Heart left ventricle (tissue), 16 donors: ENCODE measurements at regions not wholly inside any gene's neighbourhood (a gene's known extent, or its start where the extent isn't known, plus 50 kb on each side); places are given as distances from the start of the nearest gene placed in this dataset.

ENCODE experiments used
- ATAC-seq, 4 donors: fragments of 200-7000 bp; cut with Tn5 transposase; one replicate each; pipeline ENCODE4 v1.9.1; 2020 to 2022; ENCODE audit warnings: moderate library complexity in 4 of 4, mild to moderate bottlenecking in 3 of 4, moderate number of reproducible peaks in 1 of 4
- DNase-seq, 5 donors: peaks; one replicate each; pipeline ENCODE4 v3.0.0-alpha.2; 2020
- H3K27ac ChIP-seq, 12 donors: fragments of 200-600 bp; sonication (generic) in 4 of 12; one replicate each; pipeline versions ENCODE4 v1.5.0 to v1.8.0; 2016 to 2022; ENCODE audit warnings: mild to moderate bottlenecking in 2 of 12
- H3K27me3 ChIP-seq, 9 donors: fragments of 200-600 bp; sonication (generic) in 2 of 9; one replicate each; pipeline versions ENCODE4 v1.5.1 to v1.8.0; 2016 to 2022; ENCODE audit warnings: mild to moderate bottlenecking in 3 of 9
- H3K36me3 ChIP-seq, 9 donors: fragments of 200-600 bp; sonication (generic) in 2 of 9; one replicate each; pipeline versions ENCODE4 v1.5.0 to v1.8.0; 2018 to 2022; ENCODE audit warnings: mild to moderate bottlenecking in 2 of 9
- H3K4me1 ChIP-seq, 12 donors: fragments of 200-600 bp; sonication (generic) in 4 of 12; one replicate each; pipeline versions ENCODE4 v1.5.0 to v1.8.0; 2016 to 2022; ENCODE audit warnings: mild to moderate bottlenecking in 3 of 12
- H3K4me3 ChIP-seq, 12 donors: fragments of 200-600 bp; sonication (generic) in 4 of 12; one replicate each; pipeline versions ENCODE4 v1.5.0 to v1.8.0; 2017 to 2022; ENCODE audit warnings: mild to moderate bottlenecking in 9 of 12, moderate library complexity in 4 of 12
- H3K9me3 ChIP-seq, 12 donors: fragments of 200-600 bp; sonication (generic) in 4 of 12; one replicate each; pipeline versions ENCODE4 v1.5.0 to v1.8.0; 2016 to 2022; ENCODE audit warnings: mild to moderate bottlenecking in 1 of 12
- CTCF ChIP-seq, 12 donors: fragments of 200-600 bp; sonication (generic) in 4 of 12; IDR thresholded peaks; one replicate each; pipeline versions ENCODE4 v1.5.0 to v1.8.0; 2018 to 2022; ENCODE audit warnings: antibody characterized with exemption in 12 of 12, mild to moderate bottlenecking in 5 of 12
- POLR2A ChIP-seq, 2 donors: fragments of 450-650 bp; IDR thresholded peaks; one replicate each; pipeline ENCODE4 v1.6.1; 2017; ENCODE audit warnings: antibody characterized with exemption in 2 of 2, mild to moderate bottlenecking in 2 of 2, moderate library complexity in 2 of 2
- WGBS, 4 donors: extraction: QIAGEN DNeasy Blood & Tissue Kit in 2 of 4; methylation state at CpG; one replicate each; pipeline versions ENCODE4 v1.1.5 to v1.1.7; 2013 to 2018; 5-methylcytosine and 5-hydroxymethylcytosine counted together
- intact Hi-C, 10 donors: fragments of 100-400 bp; cut with DNase I; formaldehyde crosslinking; loops; one replicate each; pipeline versions ENCODE4 v1.11.1 to v1.14.2; 2022
- donor health status: ischemic (EF 13 %, LVEDD 7.1; RV severe dilation, severe dysfunction).
- donor health status: healthy with polysubstance abuse.
- donor health status: DM: no; HTN: yes; CAD: no.
- donor health status: DM: no; HTN: no; CAD: no.
- donor health status: ischemic (EF 25% LVEDD 6.9; RV normal size, moderate dysfunction).
- donor health status: ischemic (EF 25% LVEDD 5.7; RV mildly dilated, moderate dysfunction).
- donor health status: healthy.
- donor health status: DM: yes; HTN: yes; CAD: no.
- donor health status: ischemic (EF 35%, LVEDD 5.7; RV mildly dilated, moderate dysfunction).
- donor health status: nonischemic (EF 11% LVEDD 7.7; RV severe dilation, severe dysfunction).
- donor health status: DM: yes; HTN: yes; CAD: no.
- donor health status: PGD.
- donor health status: ischemic (EF 29% LVEDD 5.4; RV normal size, mild dysfunction).
- donor health status: nonischemic (EF 23%, LVEDD 6.1; RV moderate dilation, normal function).

GRCh38 chr13:48873587-48873986 is 102.1 kb upstream of the FNDC3A start:
- DNase-seq (no peak), ATAC-seq (peak in 3 of 4 donors; percentile 14 to 44 (median 27))
- WGBS, 4 donors, result 55 to 70% (median 62%) methylated on average over 2 of the region's 2 CpGs
- Histone ChIP-seq H3K36me3 (no peaks in the 10 kb centered on the region), H3K27ac (peak overlapping the region in 6 of 12 donors; percentile 19 to 75 (median 40)), H3K4me3 (no peak overlapping the region), H3K27me3 (peaks cover 0 to 5% (median 0%) of the 10 kb centered on the region in 9 donors), H3K4me1 (peaks cover 0 to 18% (median 7%) of the 10 kb centered on the region in 12 donors), H3K9me3 (no peaks in the 10 kb centered on the region)
- no peak for TF ChIP-seq POLR2A (IDR thresholded peaks at IDR 0.05)
- TF ChIP-seq CTCF (IDR thresholded peaks at IDR 0.05), result peak in 1 of 12 donors; percentile 11
- intact Hi-C loops, result loop anchor here in 1 of 10 donors (5.0 kb wide), 1 partner anchor 91 kb away; no protein-coding TSS in a partner anchor

- ATAC-seq (peak; percentile 91 to 98 (median 96)), DNase-seq (peak in 4 of 5 donors; percentile 27 to 65 (median 45))
- peaks cover 0 to 18% (median 7%) of the 10 kb centered on the region in 12 donors for H3K4me1 ChIP-seq
- TF ChIP-seq CTCF (IDR thresholded peaks at IDR 0.05) (no peak), POLR2A (IDR thresholded peaks at IDR 0.05) (no peak)
- intact Hi-C loops, result loop anchor here in 1 of 10 donors (5.0 kb wide), 1 partner anchor 92 kb away; no protein-coding TSS in a partner anchor
- 34 to 50% (median 43%) methylated on average over 3 of the region's 3 CpGs for WGBS, 4 donors
- no peak overlapping the region for H3K4me3 ChIP-seq
- peaks cover 0 to 5% (median 0%) of the 10 kb centered on the region in 9 donors for H3K27me3 ChIP-seq
- peak overlapping the region in 6 of 12 donors; percentile 31 to 75 (median 50) for H3K27ac ChIP-seq
- H3K36me3 ChIP-seq, result no peaks in the 10 kb centered on the region
- H3K9me3 ChIP-seq, result no peaks in the 10 kb centered on the region
Observed at GRCh38 chr13:48874165-48874564, 101.5 kb upstream of the FNDC3A start.

GRCh38 chr13:48875047-48875446 is 100.7 kb upstream of the FNDC3A start:
- ATAC-seq (no peak), DNase-seq (no peak)
- Histone ChIP-seq H3K4me1 (peaks cover 0 to 23% (median 7%) of the 10 kb centered on the region in 12 donors), H3K27ac (no peak overlapping the region), H3K4me3 (no peak overlapping the region), H3K9me3 (no peaks in the 10 kb centered on the region), H3K27me3 (peaks cover 0 to 5% (median 0%) of the 10 kb centered on the region in 9 donors), H3K36me3 (no peaks in the 10 kb centered on the region)
- intact Hi-C loops, result no loop called here
- 43 to 50% (median 46%) methylated on average over 4 of the region's 4 CpGs for WGBS, 4 donors
- TF ChIP-seq CTCF (IDR thresholded peaks at IDR 0.05) (no peak), POLR2A (IDR thresholded peaks at IDR 0.05) (no peak)

- ATAC-seq (no peak), DNase-seq (no peak)
- Histone ChIP-seq H3K9me3 (no peaks in the 10 kb centered on the region), H3K4me1 (peaks cover 0 to 23% (median 7%) of the 10 kb centered on the region in 12 donors), H3K36me3 (no peaks in the 10 kb centered on the region), H3K27me3 (peaks cover 0 to 5% (median 0%) of the 10 kb centered on the region in 9 donors), H3K27ac (no peak overlapping the region), H3K4me3 (no peak overlapping the region)
- intact Hi-C loops, result no loop called here
- TF ChIP-seq POLR2A (IDR thresholded peaks at IDR 0.05), result no peak
- no peak for TF ChIP-seq CTCF (IDR thresholded peaks at IDR 0.05)
Observed at GRCh38 chr13:48876289-48876688, 99.4 kb upstream of the FNDC3A start.
